ENCODE measurements at regions not wholly inside any gene's neighbourhood (a gene's known extent, or its start where the extent isn't known, plus 50 kb on each side); places are given as distances from the start of the nearest gene placed in this dataset.

GRCh38 chr2:195428673-195429072 lies 228.4 kb upstream of the SLC39A10 start:
- no peak for TF ChIP-seq CTCF (conservative IDR thresholded peaks at IDR 0.05)
- TF ChIP-seq EZH2 (IDR thresholded peaks at IDR 0.05; ENCODE audit: low read depth), result no peak

Data from PC-9 (cell line).